ENCODE measurements at regions not wholly inside any gene's neighbourhood (a gene's known extent, or its start where the extent isn't known, plus 50 kb on each side); places are given as distances from the start of the nearest gene placed in this dataset.

- TF ChIP-seq PHB2 (IDR thresholded peaks at IDR 0.05; ENCODE audit: partially characterized antibody): no peak
- no peak for TF ChIP-seq ZBTB10 (CRISPR knock-in tag; IDR thresholded peaks at IDR 0.05; ENCODE audit: borderline replicate concordance)
- TF ChIP-seq DR1 (CRISPR knock-in tag; IDR thresholded peaks at IDR 0.05): no peak
- no peak for TF ChIP-seq KDM6A (CRISPR knock-in tag; IDR thresholded peaks at IDR 0.05; ENCODE audit: low read depth)
- TF ChIP-seq TMF1 (CRISPR knock-in tag; IDR thresholded peaks at IDR 0.05; ENCODE audit: low read depth): no peak
- TF ChIP-seq PHF8 (CRISPR knock-in tag; IDR thresholded peaks at IDR 0.05): no peak
- TF ChIP-seq TCF12 (IDR thresholded peaks at IDR 0.05): no peak
- no peak for TF ChIP-seq TCF12 (CRISPR knock-in tag; IDR thresholded peaks at IDR 0.05)
- no peak for TF ChIP-seq TAF15 (IDR thresholded peaks at IDR 0.05; ENCODE audit: low read depth, low read length, poor library complexity, severe bottlenecking)
- TF ChIP-seq PAX8 (CRISPR knock-in tag; IDR thresholded peaks at IDR 0.05; ENCODE audit: borderline replicate concordance): no peak
- TF ChIP-seq ZNF569 (CRISPR knock-in tag; IDR thresholded peaks at IDR 0.05; ENCODE audit: borderline replicate concordance): no peak
- Histone ChIP-seq H3K4me2 (ENCODE audit: low read depth, low read length) (no peak overlapping the region), H3K4me3 (replicated peaks in 1 of 3; ENCODE audit: insufficient read depth in 1 of 3, low read depth in 2 of 3, low read length in 3 of 3) (no peak overlapping the region), H3K9me3 (ENCODE audit: low read length) (no peaks in the 10 kb centered on the region), H4K20me1 (ENCODE audit: insufficient read depth, low read length) (no peaks in the 10 kb centered on the region), H3K79me2 (ENCODE audit: insufficient read depth, low read length) (no peaks in the 10 kb centered on the region), H2AFZ (ENCODE audit: low read length) (no peak overlapping the region), H3K9ac (ENCODE audit: insufficient read depth, low read depth, low read length) (no peak overlapping the region), H3K36me3 (replicated peaks in 1 of 2; ENCODE audit: control insufficient read depth in 1 of 2, insufficient read depth in 2 of 2, low read length in 2 of 2) (no peaks in the 10 kb centered on the region), H3K27me3 (ENCODE audit: control insufficient read depth in 1 of 2, insufficient read depth in 2 of 2, low read length in 2 of 2) (peaks cover 0 to 4% of the 10 kb centered on the region in 2 experiments; a peak in 2 of 5 replicates), H3K27ac (ENCODE audit: extremely low read length, insufficient read depth, low read length) (no peak overlapping the region), H3K4me1 (ENCODE audit: insufficient read depth, low read length) (no peaks in the 10 kb centered on the region)
- FAIRE-seq: no peak
- no TSS peak for BruUV-seq (replicated peaks)
- 0% methylated on average over 3 of the region's 3 CpGs for WGBS (ENCODE audit: low lambda C conversion rate)
- no peak for ATAC-seq
- DNase-seq (ENCODE audit: low spot score): no peak
- intact Hi-C loops (cut with micrococcal nuclease; ENCODE audit: unreplicated experiment) (no loop called here), in situ Hi-C loops (cut with HindIII; ENCODE audit: extremely low pct_ligation_motif_present, low pct_unique_long_range_greater_than_20kb) (no loop called here)
- POLR2A ChIA-PET: no interaction called here
- CTCF ChIA-PET (ENCODE audit: low intra/inter-chr PET ratio, low total read pairs): no interaction called here
Observed at GRCh38 chr17:73887739-73888138, 243.5 kb upstream of the SDK2 start.

Data from HepG2 (cell line).